AG09309 (cell line): ENCODE measurements at regions not wholly inside any gene's neighbourhood (a gene's known extent, or its start where the extent isn't known, plus 50 kb on each side); places are given as distances from the start of the nearest gene placed in this dataset.
"Not testable (repeated sequence)": the region's sequence is repeated elsewhere in the genome, so short reads cannot be mapped to it uniquely, and the experiment has no call there.

Experiments
- DNase-seq: peaks from one replicate; pipeline ENCODE4 v3.0.0-alpha.2; 2010; ENCODE audit warnings: low read depth
- H3K4me3 ChIP-seq: 2 replicates; pipeline ENCODE4 v1.5.1; 2011; ENCODE audit warnings: mild to moderate bottlenecking, low read depth, low read length, moderate library complexity; ENCODE audit not compliant: control insufficient read depth
- CTCF ChIP-seq: IDR thresholded peaks from 2 replicates; pipeline ENCODE4 v1.5.1; 2011; ENCODE audit warnings: mild to moderate bottlenecking, low read depth, low read length, inconsistent platforms; ENCODE audit not compliant: insufficient read depth, control insufficient read depth; ENCODE audit errors: missing control alignments

- H3K4me3 ChIP-seq, DNase-seq: not testable (repeated sequence)
Observed at GRCh38 chr14:34381304-34381703, 80.7 kb downstream of the SPTSSA start.

- no peak for TF ChIP-seq CTCF
- no peak overlapping the region for H3K4me3 ChIP-seq
- no peak for DNase-seq
Observed at GRCh38 chr14:34380471-34380845, 81.6 kb downstream of the SPTSSA start.

GRCh38 chr14:34379816-34380470 is 82.1 kb downstream of the SPTSSA start:
- no peak for TF ChIP-seq CTCF
- no peak for DNase-seq
- no peak overlapping the region for H3K4me3 ChIP-seq

- DNase-seq, result no peak
- no peak overlapping the region for H3K4me3 ChIP-seq
- TF ChIP-seq CTCF, result no peak
Observed at GRCh38 chr14:34376649-34377267, 85.3 kb downstream of the SPTSSA start.

GRCh38 chr14:34374998-34375740 is 86.9 kb downstream of the SPTSSA start:
- no peak for DNase-seq
- no peak overlapping the region for H3K4me3 ChIP-seq
- TF ChIP-seq CTCF, result no peak

- TF ChIP-seq CTCF, result no peak
- no peak for DNase-seq
- no peak overlapping the region for H3K4me3 ChIP-seq
Observed at GRCh38 chr14:34373191-34373590, 88.8 kb downstream of the SPTSSA start.

- no peak for DNase-seq
- TF ChIP-seq CTCF, result no peak
- H3K4me3 ChIP-seq, result no peak overlapping the region
Observed at GRCh38 chr14:34372786-34373185, 89.3 kb downstream of the SPTSSA start.
